PC-3 (cell line): ENCODE measurements at regions not wholly inside any gene's neighbourhood (a gene's known extent, or its start where the extent isn't known, plus 50 kb on each side); places are given as distances from the start of the nearest gene placed in this dataset.

Source experiments
- ATAC-seq: fragments of 200-7000 bp; cut with Tn5 transposase; 2 replicates; pipeline ENCODE4 v1.9.1; 2020; ENCODE audit warnings: mild to moderate bottlenecking, moderate library complexity
- BruUV-seq: library from RNA; stranded (reverse); fragments of 400-500 nt; replicated peaks from 2 replicates; lab custom pipeline; 2021; lab: Mats Ljungman, UMichigan
- CTCF ChIA-PET: fragments of 300-600 bp; sonication (Branson Sonifier 250); formaldehyde crosslinking; loops from one replicate; lab custom pipeline; 2022; ENCODE audit warnings: antibody characterized with exemption; lab: Charles Lee
- POLR2A ChIA-PET: fragments of 300-600 bp; sonication (Branson Sonifier 250); formaldehyde crosslinking; loops from one replicate; lab custom pipeline; 2022; ENCODE audit warnings: antibody characterized with exemption; ENCODE audit not compliant: unreplicated experiment; lab: Charles Lee
- DNase-seq: peaks from one replicate; pipeline ENCODE4 v3.0.0-alpha.2; 2015
- H2AFZ ChIP-seq: fragments of 300-600 bp; sonication (generic); 2 replicates; pipeline ENCODE4 v1.6.0; 2016; ENCODE audit warnings: antibody characterized with exemption, low read length
- H3F3A ChIP-seq: fragments of 300-600 bp; sonication (generic); one replicate; pipeline ENCODE4 v1.6.0; 2017; ENCODE audit warnings: antibody characterized with exemption, low read length, control low read depth, mild to moderate bottlenecking; ENCODE audit not compliant: unreplicated experiment
- H3K27ac ChIP-seq: fragments of 300-600 bp; sonication (generic); 2 replicates; pipeline ENCODE4 v1.5.1; 2016; ENCODE audit warnings: mild to moderate bottlenecking, low read length
- H3K27me3 ChIP-seq: fragments of 300-600 bp; sonication (generic); 2 replicates; pipeline ENCODE4 v1.6.1; 2016; ENCODE audit warnings: low read length, mixed read lengths
- H3K36me3 ChIP-seq: fragments of 300-600 bp; sonication (generic); 2 replicates; pipeline ENCODE4 v1.6.1; 2016; ENCODE audit warnings: low read depth, mixed run types, low read length, mixed read lengths
- H3K4me1 ChIP-seq: fragments of 300-600 bp; sonication (generic); 2 replicates; pipeline ENCODE4 v1.5.1; 2016; ENCODE audit warnings: low read length; ENCODE audit not compliant: insufficient read depth
- H3K4me2 ChIP-seq: fragments of 300-600 bp; sonication (generic); 2 replicates; pipeline ENCODE4 v1.6.0; 2016; ENCODE audit warnings: low read length
- H3K4me3 ChIP-seq: fragments of 300-600 bp; sonication (generic); 2 replicates; pipeline ENCODE4 v1.5.1; 2016; ENCODE audit warnings: mild to moderate bottlenecking, low read length, mixed read lengths
- H3K79me2 ChIP-seq: fragments of 300-600 bp; sonication (generic); 2 replicates; pipeline ENCODE4 v1.6.1; 2017; ENCODE audit warnings: low read length, mixed read lengths
- H3K9ac ChIP-seq: fragments of 300-600 bp; sonication (generic); 2 replicates; pipeline ENCODE4 v1.6.0; 2016; ENCODE audit warnings: mild to moderate bottlenecking, low read length
- H3K9me2 ChIP-seq: fragments of 300-600 bp; sonication (generic); replicated peaks from 2 replicates; pipeline ENCODE4 v1.6.1; 2016; ENCODE audit warnings: mixed run types, low read length, mixed read lengths
- H3K9me3 ChIP-seq: fragments of 300-600 bp; sonication (generic); 2 replicates; pipeline ENCODE4 v1.6.1; 2016; ENCODE audit warnings: low read length, mixed read lengths
- H4K20me1 ChIP-seq: fragments of 300-600 bp; sonication (generic); 2 replicates; pipeline ENCODE4 v1.6.1; 2016; ENCODE audit warnings: low read length, mixed read lengths
- CTCF ChIP-seq: fragments of 300-600 bp; sonication (generic); conservative IDR thresholded peaks from 2 replicates; pipeline ENCODE4 v1.5.1; 2017; ENCODE audit warnings: antibody characterized with exemption, low read depth, mild to moderate bottlenecking, low read length
- EZH2 ChIP-seq: fragments of 300-600 bp; sonication (generic); IDR thresholded peaks from one replicate; pipeline ENCODE4 v1.6.1; 2017; ENCODE audit warnings: antibody characterized with exemption, mild to moderate bottlenecking, low read length; ENCODE audit not compliant: unreplicated experiment
- EZH2phosphoT487 ChIP-seq: fragments of 300-600 bp; sonication (generic); IDR thresholded peaks from 2 replicates; pipeline ENCODE4 v1.6.1; 2018; ENCODE audit warnings: mild to moderate bottlenecking, antibody characterized with exemption, low read length, borderline replicate concordance
- intact Hi-C: fragments of 100-400 bp; cut with micrococcal nuclease; formaldehyde crosslinking; loops from 2 replicates; pipeline ENCODE4 v1.9.0; 2023

- Histone ChIP-seq H3K27me3 (no peaks in the 10 kb centered on the region), H3K9me2 (no peaks in the 10 kb centered on the region), H3K4me2 (no peak overlapping the region), H3K4me3 (no peak overlapping the region), H4K20me1 (no peaks in the 10 kb centered on the region), H3K79me2 (no peaks in the 10 kb centered on the region), H3K9me3 (no peaks in the 10 kb centered on the region), H3K4me1 (no peaks in the 10 kb centered on the region), H3K27ac (no peak overlapping the region), H3K9ac (no peak overlapping the region), H3F3A (no peaks in the 10 kb centered on the region), H3K36me3 (no peaks in the 10 kb centered on the region), H2AFZ (no peak overlapping the region)
- CTCF ChIA-PET = no interaction called here
- no peak for DNase-seq
- POLR2A ChIA-PET = no interaction called here
- intact Hi-C loops = no loop called here
- ATAC-seq = no peak
- no peak for TF ChIP-seq EZH2phosphoT487
- no peak for TF ChIP-seq EZH2
- no peak for TF ChIP-seq CTCF
- no TSS peak for BruUV-seq
Measured at GRCh38 chrX:36916941-36917340, 91.2 kb upstream of the FAM47C start.

- no TSS peak for BruUV-seq
Measured at GRCh38 chrX:36927712-36928111, 80.5 kb upstream of the FAM47C start.

GRCh38 chrX:36930491-36930890 is 77.7 kb upstream of the FAM47C start:
- Histone ChIP-seq H3F3A (no peaks in the 10 kb centered on the region), H3K4me2 (no peak overlapping the region), H3K4me3 (no peak overlapping the region), H3K9me2 (no peaks in the 10 kb centered on the region), H3K27me3 (no peaks in the 10 kb centered on the region), H3K4me1 (no peaks in the 10 kb centered on the region), H2AFZ (no peak overlapping the region), H3K9me3 (no peaks in the 10 kb centered on the region), H3K79me2 (no peaks in the 10 kb centered on the region), H4K20me1 (no peaks in the 10 kb centered on the region), H3K36me3 (no peaks in the 10 kb centered on the region), H3K27ac (no peak overlapping the region), H3K9ac (no peak overlapping the region)
- no TSS peak for BruUV-seq
- TF ChIP-seq CTCF (no peak), EZH2phosphoT487 (no peak), EZH2 (no peak)
- intact Hi-C loops = no loop called here
- ChIA-PET CTCF (no interaction called here), POLR2A (no interaction called here)
- ATAC-seq (no peak), DNase-seq (no peak)

More at GRCh38 chrX:36927712-36928111, 80.5 kb upstream of the FAM47C start:
- H3K9me3 ChIP-seq = no peaks in the 10 kb centered on the region
- no peak overlapping the region for H2AFZ ChIP-seq
- H3F3A ChIP-seq = no peaks in the 10 kb centered on the region
- TF ChIP-seq EZH2phosphoT487 = no peak
- no peak for TF ChIP-seq CTCF
- TF ChIP-seq EZH2 = no peak
- H3K36me3 ChIP-seq = no peaks in the 10 kb centered on the region
- CTCF ChIA-PET = no interaction called here
- no peaks in the 10 kb centered on the region for H4K20me1 ChIP-seq
- H3K4me1 ChIP-seq = no peaks in the 10 kb centered on the region
- no peaks in the 10 kb centered on the region for H3K79me2 ChIP-seq
- no peak for ATAC-seq
- no peak overlapping the region for H3K4me3 ChIP-seq
- no peaks in the 10 kb centered on the region for H3K27me3 ChIP-seq
- POLR2A ChIA-PET = no interaction called here
- intact Hi-C loops = no loop called here
- H3K4me2 ChIP-seq = no peak overlapping the region
- no peaks in the 10 kb centered on the region for H3K9me2 ChIP-seq
- DNase-seq = no peak
- no peak overlapping the region for H3K27ac ChIP-seq
- no peak overlapping the region for H3K9ac ChIP-seq
